ENCODE measurements at regions not wholly inside any gene's neighbourhood (a gene's known extent, or its start where the extent isn't known, plus 50 kb on each side); places are given as distances from the start of the nearest gene placed in this dataset.

GRCh38 chr18:45173799-45174519, 441.3 kb upstream of the SLC14A2 start:
- CTCF ChIA-PET: no interaction called here
- Mint-ChIP-seq H3K4me3 (no peak overlapping the region), H3K27me3 (ENCODE audit: low read depth) (peaks cover 1% of the 10 kb centered on the region), H3K9me3 (no peaks in the 10 kb centered on the region), H3K4me1 (ENCODE audit: low read depth) (no peaks in the 10 kb centered on the region), H3K27ac (no peak overlapping the region), H3K36me3 (ENCODE audit: low read depth) (no peaks in the 10 kb centered on the region)
- intact Hi-C loops (cut with micrococcal nuclease): no loop called here
- DNase-seq: no peak

GRCh38 chr18:45174629-45175136, 440.6 kb upstream of the SLC14A2 start:
- CTCF ChIA-PET: no interaction called here
- peaks cover 1% of the 10 kb centered on the region for H3K27me3 Mint-ChIP-seq (ENCODE audit: low read depth)
- H3K9me3 Mint-ChIP-seq: no peaks in the 10 kb centered on the region
- no peak for DNase-seq
- H3K36me3 Mint-ChIP-seq (ENCODE audit: low read depth): no peaks in the 10 kb centered on the region
- intact Hi-C loops (cut with micrococcal nuclease): no loop called here
- H3K4me3 Mint-ChIP-seq: no peak overlapping the region
- no peaks in the 10 kb centered on the region for H3K4me1 Mint-ChIP-seq (ENCODE audit: low read depth)
- no peak overlapping the region for H3K27ac Mint-ChIP-seq

- Mint-ChIP-seq H3K4me3 (no peak overlapping the region), H3K9me3 (no peaks in the 10 kb centered on the region), H3K36me3 (ENCODE audit: low read depth) (no peaks in the 10 kb centered on the region), H3K27ac (no peak overlapping the region), H3K27me3 (ENCODE audit: low read depth) (peaks cover 1% of the 10 kb centered on the region), H3K4me1 (ENCODE audit: low read depth) (no peaks in the 10 kb centered on the region)
- no peak for DNase-seq
- intact Hi-C loops (cut with micrococcal nuclease): no loop called here
- CTCF ChIA-PET: no interaction called here
Measured at GRCh38 chr18:45175511-45175910, 439.8 kb upstream of the SLC14A2 start.

DNA sequence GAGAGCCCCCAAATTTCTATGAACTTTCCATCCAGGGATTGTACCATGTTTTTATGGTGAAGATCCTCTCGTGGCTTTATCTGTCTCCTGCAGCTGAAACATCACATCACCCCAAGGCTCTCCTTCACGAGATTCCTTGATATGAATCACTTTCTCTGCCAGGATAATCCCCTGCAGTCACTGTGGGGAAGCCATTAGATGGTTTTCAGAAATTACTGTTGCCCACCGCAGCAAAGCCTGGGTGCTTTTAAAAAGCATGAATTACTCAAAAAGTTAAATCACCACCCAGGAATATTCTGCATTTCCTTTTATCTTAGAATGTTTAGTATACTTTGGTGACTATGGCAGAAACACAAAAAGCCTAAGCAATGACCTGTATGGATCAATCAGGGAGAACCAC, 428.4 kb upstream of the SLC14A2 start:
- Mint-ChIP-seq H3K4me1 (ENCODE audit: low read depth) (no peaks in the 10 kb centered on the region), H3K27me3 (ENCODE audit: low read depth) (no peaks in the 10 kb centered on the region), H3K36me3 (ENCODE audit: low read depth) (no peaks in the 10 kb centered on the region), H3K9me3 (no peaks in the 10 kb centered on the region), H3K27ac (no peak overlapping the region), H3K4me3 (no peak overlapping the region)
- CTCF ChIA-PET: no interaction called here
- intact Hi-C loops (cut with micrococcal nuclease): no loop called here
- DNase-seq: no peak

GRCh38 chr18:45191795-45192194, 423.5 kb upstream of the SLC14A2 start:
- Mint-ChIP-seq H3K4me1 (ENCODE audit: low read depth) (no peaks in the 10 kb centered on the region), H3K27ac (no peak overlapping the region), H3K27me3 (ENCODE audit: low read depth) (peaks cover 4% of the 10 kb centered on the region), H3K36me3 (ENCODE audit: low read depth) (no peaks in the 10 kb centered on the region), H3K4me3 (no peak overlapping the region), H3K9me3 (no peaks in the 10 kb centered on the region)
- no peak for DNase-seq
- CTCF ChIA-PET: no interaction called here
- intact Hi-C loops (cut with micrococcal nuclease): no loop called here

DNA sequence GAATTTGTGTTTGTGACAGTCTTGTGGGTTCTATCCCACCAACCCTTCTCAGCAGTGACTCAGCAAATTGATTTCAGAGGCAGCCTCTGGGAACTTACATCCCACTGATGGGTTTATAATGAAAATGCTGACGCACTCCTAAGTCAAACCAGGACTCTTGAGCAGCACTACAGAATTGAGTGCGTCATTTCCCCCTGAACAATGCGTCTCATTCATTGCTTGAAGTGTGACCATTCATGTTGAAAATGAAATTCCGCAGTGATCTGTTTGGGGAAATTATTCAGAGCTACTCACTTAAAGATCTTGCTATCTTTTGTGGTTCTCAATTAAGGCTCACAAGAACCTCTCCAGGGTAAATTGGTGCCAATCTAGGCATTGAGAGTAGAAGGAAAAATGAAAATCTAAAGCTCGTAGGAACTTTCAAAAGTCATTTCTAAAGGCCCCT, 417.7 kb upstream of the SLC14A2 start:
- intact Hi-C loops (cut with micrococcal nuclease): loop anchor here (1.0 kb wide), 1 partner anchor 472 kb away; no protein-coding TSS in a partner anchor
- H3K27ac Mint-ChIP-seq: no peak overlapping the region
- CTCF ChIA-PET: no interaction called here

DNA sequence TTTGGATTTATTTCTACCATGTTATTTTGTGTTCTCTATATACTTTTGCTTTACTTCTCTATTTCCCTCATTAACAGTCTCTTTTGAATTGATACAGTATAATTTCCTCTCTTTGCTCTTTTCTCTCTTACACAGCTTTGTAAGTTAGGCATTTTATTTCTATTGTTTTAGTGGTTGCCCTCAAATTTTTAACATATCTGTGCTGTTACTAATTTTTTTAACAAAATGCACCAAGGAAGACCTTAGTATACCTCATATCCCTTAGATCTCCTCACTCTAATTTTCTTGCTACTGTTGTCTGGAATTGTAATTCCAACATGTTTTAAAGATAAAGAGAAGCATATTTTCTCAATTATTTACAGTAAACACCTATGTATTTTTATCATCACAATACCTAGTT, 416.8 kb upstream of the SLC14A2 start:
- no peak for DNase-seq
- intact Hi-C loops (cut with micrococcal nuclease): no loop called here

More for the DNA sequence above, 417.7 kb upstream of the SLC14A2 start:
- Mint-ChIP-seq H3K4me1 (ENCODE audit: low read depth) (no peaks in the 10 kb centered on the region), H3K9me3 (no peaks in the 10 kb centered on the region), H3K36me3 (ENCODE audit: low read depth) (no peaks in the 10 kb centered on the region), H3K27me3 (ENCODE audit: low read depth) (peaks cover 6% of the 10 kb centered on the region), H3K4me3 (no peak overlapping the region)
- DNase-seq: peak; percentile 18

DNA sequence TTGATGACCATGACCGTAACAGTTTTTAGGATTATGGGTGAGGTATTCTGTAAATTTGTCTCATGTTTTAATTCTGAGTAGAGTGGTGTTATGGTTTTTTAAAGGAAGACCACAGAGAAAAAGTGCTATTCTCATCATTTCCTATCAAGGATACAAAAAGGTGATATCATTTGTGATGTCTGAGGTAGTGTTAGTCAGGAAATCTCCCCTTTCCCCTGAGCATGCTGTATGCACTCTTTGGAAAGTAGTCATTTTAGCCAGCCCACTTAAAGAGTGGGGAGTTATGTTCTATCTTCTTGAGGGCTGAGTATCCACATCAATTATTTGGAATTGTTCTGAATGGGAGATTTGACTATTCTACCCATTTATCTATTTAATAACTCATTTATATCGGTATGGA, 414.2 kb upstream of the SLC14A2 start:
- H3K9me3 Mint-ChIP-seq: no peaks in the 10 kb centered on the region
- peaks cover 4% of the 10 kb centered on the region for H3K27me3 Mint-ChIP-seq (ENCODE audit: low read depth)
- H3K36me3 Mint-ChIP-seq (ENCODE audit: low read depth): no peaks in the 10 kb centered on the region
- H3K4me3 Mint-ChIP-seq: no peak overlapping the region
- intact Hi-C loops (cut with micrococcal nuclease): no loop called here
- CTCF ChIA-PET: interaction anchor here (2.0 kb wide), 1 partner anchor 12 kb away, joined by 4 read pairs; no protein-coding TSS in a partner anchor
- no peaks in the 10 kb centered on the region for H3K4me1 Mint-ChIP-seq (ENCODE audit: low read depth)
- H3K27ac Mint-ChIP-seq: no peak overlapping the region
- no peak for DNase-seq

More for the DNA sequence above, 416.8 kb upstream of the SLC14A2 start:
- Mint-ChIP-seq H3K9me3 (no peaks in the 10 kb centered on the region), H3K36me3 (ENCODE audit: low read depth) (no peaks in the 10 kb centered on the region), H3K27ac (no peak overlapping the region), H3K27me3 (ENCODE audit: low read depth) (peaks cover 6% of the 10 kb centered on the region), H3K4me1 (ENCODE audit: low read depth) (no peaks in the 10 kb centered on the region), H3K4me3 (no peak overlapping the region)
- CTCF ChIA-PET: no interaction called here

DNA sequence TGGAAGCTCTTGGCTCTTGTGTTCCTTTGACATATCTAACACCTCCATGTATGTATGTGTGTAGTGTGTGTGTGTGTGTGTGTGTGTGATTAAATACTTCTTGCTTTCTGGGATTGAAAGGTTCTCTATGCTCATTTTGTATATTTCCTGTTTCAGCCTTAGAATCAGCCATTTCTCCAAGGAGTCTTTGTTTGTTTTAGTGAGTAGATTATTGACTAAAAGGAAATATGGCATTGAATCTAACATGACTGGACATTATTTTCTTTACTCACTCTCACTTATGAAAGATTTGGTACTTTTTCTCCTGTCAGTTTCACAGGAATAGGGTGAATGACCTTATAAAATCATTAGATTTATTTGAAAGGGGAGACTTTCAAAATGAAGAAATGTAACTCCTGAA, 413.8 kb upstream of the SLC14A2 start:
- Mint-ChIP-seq H3K27me3 (ENCODE audit: low read depth) (peaks cover 4% of the 10 kb centered on the region), H3K27ac (no peak overlapping the region), H3K36me3 (ENCODE audit: low read depth) (no peaks in the 10 kb centered on the region), H3K9me3 (no peaks in the 10 kb centered on the region), H3K4me1 (ENCODE audit: low read depth) (no peaks in the 10 kb centered on the region), H3K4me3 (no peak overlapping the region)
- CTCF ChIA-PET: interaction anchor here (2.0 kb wide), 1 partner anchor 11 kb away, joined by 4 read pairs; no protein-coding TSS in a partner anchor
- DNase-seq: no peak
- intact Hi-C loops (cut with micrococcal nuclease): no loop called here

- H3K27ac Mint-ChIP-seq: no peak overlapping the region
Measured at GRCh38 chr18:45202061-45202460, 413.2 kb upstream of the SLC14A2 start.

DNA sequence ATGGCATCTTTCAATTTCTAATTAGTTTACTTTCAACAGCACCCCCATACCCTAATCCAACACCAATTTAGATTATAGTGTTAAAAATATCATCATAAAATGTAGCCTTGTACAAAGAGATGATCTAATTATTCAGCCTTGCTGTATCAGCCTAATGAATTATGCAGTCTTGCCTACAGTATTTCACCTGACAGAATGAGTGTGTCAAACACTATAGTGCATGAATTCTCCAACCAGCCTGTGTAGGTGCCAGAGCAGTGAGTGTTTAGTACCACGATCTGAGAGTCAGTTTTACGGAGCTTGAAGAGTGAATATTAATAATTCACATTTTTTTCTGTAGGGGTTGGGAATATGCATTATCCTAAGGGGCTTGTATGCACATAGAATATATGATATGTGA, 411.6 kb upstream of the SLC14A2 start:
- CTCF ChIA-PET: interaction anchor here (0.6 kb wide), 1 partner anchor 1299 kb away, joined by 4 read pairs; no protein-coding TSS in a partner anchor
- Mint-ChIP-seq H3K36me3 (ENCODE audit: low read depth) (no peaks in the 10 kb centered on the region), H3K9me3 (no peaks in the 10 kb centered on the region)

More at GRCh38 chr18:45202061-45202460, 413.2 kb upstream of the SLC14A2 start:
- no peak for DNase-seq
- H3K36me3 Mint-ChIP-seq (ENCODE audit: low read depth): no peaks in the 10 kb centered on the region
- H3K27me3 Mint-ChIP-seq (ENCODE audit: low read depth): peaks cover 5% of the 10 kb centered on the region
- H3K4me3 Mint-ChIP-seq: no peak overlapping the region
- H3K4me1 Mint-ChIP-seq (ENCODE audit: low read depth): no peaks in the 10 kb centered on the region
- CTCF ChIA-PET: interaction anchor here (2.0 kb wide), 1 partner anchor 11 kb away, joined by 4 read pairs; no protein-coding TSS in a partner anchor
- intact Hi-C loops (cut with micrococcal nuclease): no loop called here
- no peaks in the 10 kb centered on the region for H3K9me3 Mint-ChIP-seq

GRCh38 chr18:45207328-45207727, 407.9 kb upstream of the SLC14A2 start:
- DNase-seq: no peak
- no peaks in the 10 kb centered on the region for H3K36me3 Mint-ChIP-seq (ENCODE audit: low read depth)
- CTCF ChIA-PET: interaction anchor here (0.7 kb wide), 1 partner anchor 229 kb away, joined by 3 read pairs; no protein-coding TSS in a partner anchor
- peaks cover 3% of the 10 kb centered on the region for H3K27me3 Mint-ChIP-seq (ENCODE audit: low read depth)
- no peak overlapping the region for H3K27ac Mint-ChIP-seq
- no peaks in the 10 kb centered on the region for H3K9me3 Mint-ChIP-seq
- no peaks in the 10 kb centered on the region for H3K4me1 Mint-ChIP-seq (ENCODE audit: low read depth)
- H3K4me3 Mint-ChIP-seq: no peak overlapping the region
- intact Hi-C loops (cut with micrococcal nuclease): no loop called here

More for the DNA sequence above, 411.6 kb upstream of the SLC14A2 start:
- intact Hi-C loops (cut with micrococcal nuclease): no loop called here
- Mint-ChIP-seq H3K4me3 (no peak overlapping the region), H3K4me1 (ENCODE audit: low read depth) (no peaks in the 10 kb centered on the region), H3K27ac (no peak overlapping the region), H3K27me3 (ENCODE audit: low read depth) (peaks cover 5% of the 10 kb centered on the region)
- no peak for DNase-seq

DNA sequence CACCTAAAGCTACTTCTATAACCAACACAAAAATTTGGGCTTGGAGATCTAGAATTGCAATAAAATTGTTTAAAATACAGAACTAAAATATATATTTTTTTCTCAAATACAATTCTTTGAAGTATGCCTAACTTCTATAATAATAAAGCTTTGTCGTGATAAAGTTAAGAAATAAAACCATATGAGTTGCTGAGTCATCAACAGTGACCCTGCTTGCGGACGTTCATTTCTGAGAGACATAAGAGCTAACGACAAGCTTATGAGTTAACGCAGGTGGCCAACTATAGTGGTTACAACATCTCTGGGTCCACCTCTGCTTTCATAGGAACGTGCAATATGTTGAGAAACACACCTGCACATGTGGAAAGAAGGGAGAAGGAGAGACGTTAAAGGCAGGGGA, 407.1 kb upstream of the SLC14A2 start:
- Mint-ChIP-seq H3K27ac (no peak overlapping the region), H3K27me3 (ENCODE audit: low read depth) (peaks cover 3% of the 10 kb centered on the region), H3K9me3 (no peaks in the 10 kb centered on the region), H3K4me1 (ENCODE audit: low read depth) (no peaks in the 10 kb centered on the region), H3K4me3 (no peak overlapping the region), H3K36me3 (ENCODE audit: low read depth) (no peaks in the 10 kb centered on the region)
- intact Hi-C loops (cut with micrococcal nuclease): no loop called here
- CTCF ChIA-PET: interaction anchor here (0.7 kb wide), 1 partner anchor 230 kb away, joined by 3 read pairs; no protein-coding TSS in a partner anchor
- DNase-seq: no peak
